ENCODE measurements at regions not wholly inside any gene's neighbourhood (a gene's known extent, or its start where the extent isn't known, plus 50 kb on each side); places are given as distances from the start of the nearest gene placed in this dataset.
"Not testable (repeated sequence)": the region's sequence is repeated elsewhere in the genome, so short reads cannot be mapped to it uniquely, and the experiment has no call there.

GRCh38 chr6:21785164-21785563, 191.6 kb downstream of the SOX4 start:
- DNase-seq: no peak
- no peaks in the 10 kb centered on the region for H3K36me3 ChIP-seq (ENCODE audit: control insufficient read depth, insufficient read depth, low read length)
- Mint-ChIP-seq H3K36me3 (no peaks in the 10 kb centered on the region), H3K4me1 (no peaks in the 10 kb centered on the region), H3K9me3 (no peaks in the 10 kb centered on the region), H3K4me3 (no peak overlapping the region), H3K27ac (no peak overlapping the region), H3K27me3 (ENCODE audit: low read depth in 2 of 2) (no peaks in the 10 kb centered on the region)
- no peak overlapping the region for H3K27ac ChIP-seq (ENCODE audit: low read length)
- no peaks in the 10 kb centered on the region for H3K27me3 ChIP-seq (ENCODE audit: control insufficient read depth, insufficient read depth, low read length)
- no peak for TF ChIP-seq CTCF (IDR thresholded peaks at IDR 0.05)
- WGBS (ENCODE audit: insufficient coverage): 82% methylated on average over 1 of the region's 1 CpG
- H3K4me1 ChIP-seq (ENCODE audit: control insufficient read depth, insufficient read depth, low read length): no peaks in the 10 kb centered on the region
- ATAC-seq: no peak
- no peaks in the 10 kb centered on the region for H3K9me3 ChIP-seq (ENCODE audit: control insufficient read depth, insufficient read depth, low read length)
- intact Hi-C loops (cut with micrococcal nuclease): no loop called here
- H3K4me3 ChIP-seq (ENCODE audit: low read length): no peak overlapping the region

GRCh38 chr6:21791056-21791455, 197.5 kb downstream of the SOX4 start:
- Mint-ChIP-seq H3K4me3 (no peak overlapping the region), H3K36me3 (no peaks in the 10 kb centered on the region), H3K27ac (no peak overlapping the region), H3K27me3 (ENCODE audit: low read depth in 2 of 2) (no peaks in the 10 kb centered on the region), H3K4me1 (no peaks in the 10 kb centered on the region), H3K9me3 (no peaks in the 10 kb centered on the region)
- WGBS (ENCODE audit: insufficient coverage): 62% methylated on average over 2 of the region's 3 CpGs
- Histone ChIP-seq H3K27ac (ENCODE audit: low read length) (no peak overlapping the region), H3K9me3 (ENCODE audit: control insufficient read depth, insufficient read depth, low read length) (no peaks in the 10 kb centered on the region), H3K4me1 (ENCODE audit: control insufficient read depth, insufficient read depth, low read length) (no peaks in the 10 kb centered on the region), H3K27me3 (ENCODE audit: control insufficient read depth, insufficient read depth, low read length) (no peaks in the 10 kb centered on the region), H3K36me3 (ENCODE audit: control insufficient read depth, insufficient read depth, low read length) (no peaks in the 10 kb centered on the region), H3K4me3 (ENCODE audit: low read length) (no peak overlapping the region)
- no peak for DNase-seq
- intact Hi-C loops (cut with micrococcal nuclease): no loop called here
- no peak for TF ChIP-seq CTCF (IDR thresholded peaks at IDR 0.05)
- no peak for ATAC-seq

GRCh38 chr6:21791581-21791980, 198.0 kb downstream of the SOX4 start:
- Mint-ChIP-seq H3K27ac (no peak overlapping the region), H3K9me3 (no peaks in the 10 kb centered on the region), H3K27me3 (ENCODE audit: low read depth in 2 of 2) (no peaks in the 10 kb centered on the region), H3K4me3 (no peak overlapping the region), H3K36me3 (no peaks in the 10 kb centered on the region), H3K4me1 (no peaks in the 10 kb centered on the region)
- ATAC-seq (no peak), DNase-seq (no peak)
- WGBS (ENCODE audit: insufficient coverage): 69% methylated on average over 3 of the region's 4 CpGs
- Histone ChIP-seq H3K36me3 (ENCODE audit: control insufficient read depth, insufficient read depth, low read length) (no peaks in the 10 kb centered on the region), H3K27ac (ENCODE audit: low read length) (no peak overlapping the region), H3K4me3 (ENCODE audit: low read length) (no peak overlapping the region), H3K27me3 (ENCODE audit: control insufficient read depth, insufficient read depth, low read length) (no peaks in the 10 kb centered on the region), H3K9me3 (ENCODE audit: control insufficient read depth, insufficient read depth, low read length) (no peaks in the 10 kb centered on the region), H3K4me1 (ENCODE audit: control insufficient read depth, insufficient read depth, low read length) (no peaks in the 10 kb centered on the region)
- intact Hi-C loops (cut with micrococcal nuclease): no loop called here
- TF ChIP-seq CTCF (IDR thresholded peaks at IDR 0.05): no peak

GRCh38 chr6:21792177-21792576, 198.6 kb downstream of the SOX4 start:
- H3K4me3 ChIP-seq (ENCODE audit: low read length): no peak overlapping the region
- H3K4me1 Mint-ChIP-seq: no peaks in the 10 kb centered on the region
- no peak overlapping the region for H3K4me3 Mint-ChIP-seq
- no peak overlapping the region for H3K27ac Mint-ChIP-seq
- DNase-seq (no peak), ATAC-seq (no peak)
- H3K9me3 Mint-ChIP-seq: no peaks in the 10 kb centered on the region
- no peaks in the 10 kb centered on the region for H3K36me3 ChIP-seq (ENCODE audit: control insufficient read depth, insufficient read depth, low read length)
- H3K27me3 Mint-ChIP-seq (ENCODE audit: low read depth in 2 of 2): no peaks in the 10 kb centered on the region
- no peaks in the 10 kb centered on the region for H3K4me1 ChIP-seq (ENCODE audit: control insufficient read depth, insufficient read depth, low read length)
- H3K36me3 Mint-ChIP-seq: no peaks in the 10 kb centered on the region
- H3K27ac ChIP-seq (ENCODE audit: low read length): no peak overlapping the region
- WGBS (ENCODE audit: insufficient coverage): 78% methylated on average over 4 of the region's 4 CpGs
- no peak for TF ChIP-seq CTCF (IDR thresholded peaks at IDR 0.05)
- intact Hi-C loops (cut with micrococcal nuclease): no loop called here
- no peaks in the 10 kb centered on the region for H3K27me3 ChIP-seq (ENCODE audit: control insufficient read depth, insufficient read depth, low read length)
- H3K9me3 ChIP-seq (ENCODE audit: control insufficient read depth, insufficient read depth, low read length): no peaks in the 10 kb centered on the region

- intact Hi-C loops (cut with micrococcal nuclease); H3K4me1 Mint-ChIP-seq; H3K27ac Mint-ChIP-seq; H3K27me3 Mint-ChIP-seq (ENCODE audit: low read depth in 2 of 2); H3K9me3 ChIP-seq (ENCODE audit: control insufficient read depth, insufficient read depth, low read length); DNase-seq; H3K4me1 ChIP-seq (ENCODE audit: control insufficient read depth, insufficient read depth, low read length); H3K27me3 ChIP-seq (ENCODE audit: control insufficient read depth, insufficient read depth, low read length); H3K9me3 Mint-ChIP-seq; H3K4me3 ChIP-seq (ENCODE audit: low read length); H3K27ac ChIP-seq (ENCODE audit: low read length); H3K36me3 ChIP-seq (ENCODE audit: control insufficient read depth, insufficient read depth, low read length); H3K36me3 Mint-ChIP-seq; ATAC-seq; H3K4me3 Mint-ChIP-seq: not testable (repeated sequence)
- WGBS (ENCODE audit: insufficient coverage): 91% methylated on average over 18 of the region's 31 CpGs
These were observed 203.4 kb downstream of the SOX4 start for GRCh38 chr6:21796979-21797378.
